ENCODE measurements at regions not wholly inside any gene's neighbourhood (a gene's known extent, or its start where the extent isn't known, plus 50 kb on each side); places are given as distances from the start of the nearest gene placed in this dataset.
"Not testable (repeated sequence)": the region's sequence is repeated elsewhere in the genome, so short reads cannot be mapped to it uniquely, and the experiment has no call there.

- H4K8ac ChIP-seq (ENCODE audit: extremely low read depth, insufficient read depth, low read length); H3K27ac ChIP-seq (ENCODE audit: low read depth, low read length); H3K23ac ChIP-seq (ENCODE audit: insufficient read length); H3K23me2 ChIP-seq (ENCODE audit: low read depth, low read length); H2AFZ ChIP-seq (ENCODE audit: low read length); H3K4me2 ChIP-seq (ENCODE audit: insufficient read depth in 1 of 2, low read depth in 2 of 2, low read length in 2 of 2); H3K18ac ChIP-seq (ENCODE audit: extremely low read depth, low read length); H3K4ac ChIP-seq (replicated peaks; ENCODE audit: insufficient read length, low read depth, low read length); H2BK120ac ChIP-seq (replicated peaks; ENCODE audit: low read depth, low read length); H3K14ac ChIP-seq (ENCODE audit: insufficient read length); H3K56ac ChIP-seq (replicated peaks; ENCODE audit: insufficient read length, low read depth, low read length); DNase-seq (ENCODE audit: low read depth in 1 of 2, low spot score in 2 of 2); H3K9ac ChIP-seq (replicated peaks in 1 of 4; ENCODE audit: extremely low read depth in 1 of 4, low read depth in 3 of 4, low read length in 3 of 4); H4K91ac ChIP-seq (replicated peaks; ENCODE audit: insufficient read length, low read length); POLR2A ChIA-PET (ENCODE audit: partially characterized antibody); H2BK20ac ChIP-seq (ENCODE audit: low read length); H2BK15ac ChIP-seq (ENCODE audit: low read length); H4K20me1 ChIP-seq (replicated peaks in 1 of 2; ENCODE audit: control insufficient read depth in 1 of 2, insufficient read depth in 2 of 2, low read length in 2 of 2); H3K9me3 ChIP-seq (ENCODE audit: insufficient read depth in 2 of 2, low read depth in 1 of 2, low read length in 1 of 2); H3K36me3 ChIP-seq (ENCODE audit: control insufficient read depth in 2 of 4, insufficient read depth in 4 of 4, low read length in 3 of 4); H2AK5ac ChIP-seq (ENCODE audit: low read depth, low read length); H2BK12ac ChIP-seq (ENCODE audit: low read depth, low read length); H3K4me3 ChIP-seq (ENCODE audit: extremely low read depth in 1 of 4, insufficient read depth in 2 of 4, low read depth in 3 of 4, low read length in 4 of 4); H3K79me1 ChIP-seq (ENCODE audit: low read depth, low read length); H2BK5ac ChIP-seq (ENCODE audit: low read depth, low read length); CTCF ChIA-PET (ENCODE audit: partially characterized antibody); H3K79me2 ChIP-seq (ENCODE audit: control insufficient read depth in 1 of 2, insufficient read depth in 2 of 2, low read length in 2 of 2); H3K4me1 ChIP-seq (replicated peaks in 1 of 4; ENCODE audit: control insufficient read depth in 3 of 4, insufficient read depth in 4 of 4, low read length in 3 of 4); H3K27me3 ChIP-seq (replicated peaks in 1 of 4; ENCODE audit: control insufficient read depth in 3 of 4, extremely low read depth in 1 of 4, insufficient read depth in 3 of 4, low read length in 3 of 4); FAIRE-seq; H4K5ac ChIP-seq (ENCODE audit: insufficient read length, low read depth, low read length): not testable (repeated sequence)
- 100% methylated on average over 3 of the region's 4 CpGs; no CpG with 5 or more reads in 1 of the 2 experiments for WGBS, 2 experiments (ENCODE audit: extremely low coverage in 1 of 2, insufficient coverage in 1 of 2, insufficient read length in 1 of 2, insufficient replicate concordance in 2 of 2, low coverage in 1 of 2, low lambda C conversion rate in 2 of 2, missing lambda C conversion rate in 1 of 2)
Observed at GRCh38 chrX:89635887-89636286, 285.8 kb upstream of the TGIF2LX start.

- H3K18ac ChIP-seq (ENCODE audit: extremely low read depth, low read length); CTCF ChIA-PET (ENCODE audit: partially characterized antibody); H3K4me1 ChIP-seq (replicated peaks in 1 of 4; ENCODE audit: control insufficient read depth in 3 of 4, insufficient read depth in 4 of 4, low read length in 3 of 4); H3K4me3 ChIP-seq (ENCODE audit: extremely low read depth in 1 of 4, insufficient read depth in 2 of 4, low read depth in 3 of 4, low read length in 4 of 4); H3K27ac ChIP-seq (ENCODE audit: low read depth, low read length); H3K36me3 ChIP-seq (ENCODE audit: control insufficient read depth in 2 of 4, insufficient read depth in 4 of 4, low read length in 3 of 4); H4K5ac ChIP-seq (ENCODE audit: insufficient read length, low read depth, low read length); H2AFZ ChIP-seq (ENCODE audit: low read length); POLR2A ChIA-PET (ENCODE audit: partially characterized antibody); H2BK120ac ChIP-seq (replicated peaks; ENCODE audit: low read depth, low read length); H2AK5ac ChIP-seq (ENCODE audit: low read depth, low read length); H3K4me2 ChIP-seq (ENCODE audit: insufficient read depth in 1 of 2, low read depth in 2 of 2, low read length in 2 of 2); DNase-seq (ENCODE audit: low read depth in 1 of 2, low spot score in 2 of 2); H4K20me1 ChIP-seq (replicated peaks in 1 of 2; ENCODE audit: control insufficient read depth in 1 of 2, insufficient read depth in 2 of 2, low read length in 2 of 2); H3K23me2 ChIP-seq (ENCODE audit: low read depth, low read length); H3K14ac ChIP-seq (ENCODE audit: insufficient read length); H3K23ac ChIP-seq (ENCODE audit: insufficient read length); H3K4ac ChIP-seq (replicated peaks; ENCODE audit: insufficient read length, low read depth, low read length); H3K79me1 ChIP-seq (ENCODE audit: low read depth, low read length); H2BK5ac ChIP-seq (ENCODE audit: low read depth, low read length); H2BK12ac ChIP-seq (ENCODE audit: low read depth, low read length); H3K79me2 ChIP-seq (ENCODE audit: control insufficient read depth in 1 of 2, insufficient read depth in 2 of 2, low read length in 2 of 2); H2BK15ac ChIP-seq (ENCODE audit: low read length); H3K56ac ChIP-seq (replicated peaks; ENCODE audit: insufficient read length, low read depth, low read length); H3K27me3 ChIP-seq (replicated peaks in 1 of 4; ENCODE audit: control insufficient read depth in 3 of 4, extremely low read depth in 1 of 4, insufficient read depth in 3 of 4, low read length in 3 of 4); H2BK20ac ChIP-seq (ENCODE audit: low read length); H3K9me3 ChIP-seq (ENCODE audit: insufficient read depth in 2 of 2, low read depth in 1 of 2, low read length in 1 of 2); H3K9ac ChIP-seq (replicated peaks in 1 of 4; ENCODE audit: extremely low read depth in 1 of 4, low read depth in 3 of 4, low read length in 3 of 4); H4K91ac ChIP-seq (replicated peaks; ENCODE audit: insufficient read length, low read length); H4K8ac ChIP-seq (ENCODE audit: extremely low read depth, insufficient read depth, low read length): not testable (repeated sequence)
- FAIRE-seq: peak; percentile 75
- no CpG with 5 or more reads among the region's 1 CpG for WGBS, 2 experiments (ENCODE audit: extremely low coverage in 1 of 2, insufficient coverage in 1 of 2, insufficient read length in 1 of 2, insufficient replicate concordance in 2 of 2, low coverage in 1 of 2, low lambda C conversion rate in 2 of 2, missing lambda C conversion rate in 1 of 2)
Observed at GRCh38 chrX:89658662-89659061, 263.0 kb upstream of the TGIF2LX start.
